Amniotic stem cell (primary cell): ENCODE measurements at regions not wholly inside any gene's neighbourhood (a gene's known extent, or its start where the extent isn't known, plus 50 kb on each side); places are given as distances from the start of the nearest gene placed in this dataset.

Experiments used
- DNase-seq: peaks from one replicate; lab custom pipeline; 2025; lab: John Stamatoyannopoulos, UW

DNA sequence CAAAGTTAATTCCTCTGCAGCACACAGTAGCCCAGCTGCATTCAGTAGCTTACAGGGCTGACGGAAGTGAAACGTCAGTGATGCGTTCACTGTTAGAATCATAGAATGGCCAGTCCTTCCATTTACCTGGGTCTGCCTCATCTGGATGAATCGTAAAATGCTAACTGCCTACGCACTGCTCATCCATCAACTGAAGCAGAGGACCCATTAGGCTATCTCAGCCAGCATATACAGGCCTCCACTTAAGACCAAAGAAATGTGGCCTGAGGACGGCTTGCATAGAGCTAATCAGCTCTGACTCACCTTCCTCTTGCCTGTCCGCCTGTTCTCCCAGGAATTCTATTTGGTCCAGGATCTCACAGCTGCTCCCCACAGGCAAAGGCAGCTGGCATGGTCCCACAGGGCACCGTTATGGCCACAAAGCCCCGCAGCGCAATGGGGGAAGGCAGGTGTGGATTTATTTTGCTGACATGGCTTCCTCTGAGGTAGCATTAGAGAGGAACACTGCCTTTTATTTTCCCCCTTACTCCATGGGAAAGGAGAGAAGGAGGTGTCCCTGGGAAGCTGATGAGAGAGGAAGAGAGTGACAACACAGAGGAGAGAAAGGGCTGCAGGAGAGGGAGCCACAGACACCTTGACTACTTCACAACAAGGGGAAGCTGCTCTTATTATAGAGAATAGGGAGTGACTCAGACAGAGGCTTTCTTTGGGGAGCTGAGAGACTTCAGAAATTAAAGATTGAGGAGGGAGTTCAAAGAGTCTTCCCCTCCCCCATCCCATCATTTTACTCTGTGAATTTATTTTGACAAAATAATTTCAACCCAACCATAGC is 177.6 kb downstream of the HHIPL2 start:
- no peak for DNase-seq

DNA sequence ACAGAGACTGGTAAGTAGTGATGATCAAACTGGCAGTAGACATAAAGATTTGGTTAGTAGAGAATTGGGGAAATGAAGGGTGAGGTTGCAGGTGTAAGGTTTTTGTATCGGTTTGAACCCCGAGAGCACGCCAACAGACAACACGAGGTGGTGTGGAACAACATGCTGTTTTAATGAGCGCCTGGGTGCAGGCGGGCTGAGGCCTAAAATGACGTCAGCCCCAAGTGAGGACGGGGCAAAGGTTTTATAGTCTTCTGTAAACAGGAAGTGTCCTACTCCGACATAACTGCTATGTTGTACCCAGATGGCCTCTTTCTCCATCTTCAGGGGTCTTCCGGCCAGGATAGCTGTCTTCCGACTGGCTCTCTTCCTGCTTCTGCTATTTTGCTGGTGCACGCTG is 178.8 kb downstream of the HHIPL2 start:
- no peak for DNase-seq

GRCh38 chr1:222358100-222358499 is 189.8 kb downstream of the HHIPL2 start:
- no peak for DNase-seq

DNA sequence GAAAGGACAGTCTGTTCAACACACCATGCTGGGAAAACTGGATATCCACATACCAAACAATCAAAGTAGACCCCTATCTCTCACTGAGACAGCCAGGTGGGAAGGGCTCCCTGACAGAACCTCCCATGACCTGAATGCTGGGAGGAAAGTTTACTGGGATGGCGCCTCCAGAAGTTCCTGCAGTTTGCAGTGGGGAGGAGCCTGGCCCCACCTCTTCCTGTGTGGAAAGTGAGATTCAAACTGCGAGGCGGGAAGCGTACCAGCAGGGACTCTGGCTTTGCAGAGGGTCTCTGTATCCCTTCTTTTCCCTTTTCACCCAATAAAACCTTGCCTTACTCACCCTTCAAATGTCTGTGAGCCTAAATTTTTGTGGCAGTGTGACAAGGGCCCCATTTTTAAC is 190.7 kb downstream of the HHIPL2 start:
- DNase-seq = no peak

DNA sequence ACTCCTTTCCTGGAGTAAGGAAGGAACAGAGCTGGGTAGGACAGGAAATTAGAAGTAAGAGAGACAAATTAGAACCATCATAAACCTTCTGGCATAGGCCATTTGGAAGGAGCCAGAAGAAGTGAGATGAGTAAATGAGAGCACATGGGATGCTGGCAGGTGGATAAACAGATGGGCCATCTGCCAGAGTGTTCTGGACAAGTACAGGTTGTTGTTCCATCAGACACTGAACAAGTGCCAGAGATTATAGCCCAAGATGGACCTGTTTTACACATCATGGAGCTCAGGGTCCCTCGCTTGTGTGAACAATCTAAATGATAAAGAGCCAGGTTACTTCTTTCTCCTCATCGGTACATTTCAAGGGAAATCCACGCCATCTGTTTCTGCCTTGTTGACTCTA is 200.3 kb downstream of the HHIPL2 start:
- DNase-seq = no peak

- no peak for DNase-seq
These were observed 200.9 kb downstream of the HHIPL2 start for GRCh38 chr1:222346955-222347354.

- no peak for DNase-seq
These were observed 208.4 kb downstream of the HHIPL2 start for GRCh38 chr1:222339376-222339947.

GRCh38 chr1:222335586-222335985 is 212.3 kb downstream of the HHIPL2 start:
- DNase-seq = no peak

DNA sequence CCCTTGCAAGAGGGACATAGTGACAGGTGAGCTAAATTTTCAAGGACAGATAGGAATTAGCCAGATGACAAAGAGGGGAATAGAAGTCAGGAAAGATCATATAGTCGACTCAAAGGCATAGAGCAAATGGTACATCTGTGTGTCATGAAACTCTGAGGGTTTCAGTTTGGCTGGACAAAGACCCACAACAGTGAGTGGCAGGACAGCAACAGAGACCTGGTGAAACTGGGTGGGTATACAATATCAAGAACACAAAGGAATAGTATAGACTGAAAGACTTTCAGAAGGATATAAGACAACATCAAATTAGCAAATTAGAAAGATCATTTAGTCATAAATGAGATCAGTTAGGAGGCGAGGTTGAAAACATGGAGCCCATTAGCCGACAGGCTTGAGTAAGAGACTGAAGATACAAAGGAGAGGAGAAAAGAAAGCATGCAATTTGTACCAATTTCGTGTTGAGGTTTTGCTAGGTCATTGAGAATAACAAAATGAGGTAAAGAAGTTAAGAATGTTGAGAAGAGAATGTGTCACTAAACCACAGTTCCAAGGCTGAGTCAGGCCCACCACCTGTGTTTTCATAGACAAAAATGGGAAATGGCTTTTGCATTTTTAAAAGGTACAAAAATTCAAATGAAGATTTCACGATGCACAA is 213.8 kb downstream of the HHIPL2 start:
- peak; percentile 8 for DNase-seq

DNA sequence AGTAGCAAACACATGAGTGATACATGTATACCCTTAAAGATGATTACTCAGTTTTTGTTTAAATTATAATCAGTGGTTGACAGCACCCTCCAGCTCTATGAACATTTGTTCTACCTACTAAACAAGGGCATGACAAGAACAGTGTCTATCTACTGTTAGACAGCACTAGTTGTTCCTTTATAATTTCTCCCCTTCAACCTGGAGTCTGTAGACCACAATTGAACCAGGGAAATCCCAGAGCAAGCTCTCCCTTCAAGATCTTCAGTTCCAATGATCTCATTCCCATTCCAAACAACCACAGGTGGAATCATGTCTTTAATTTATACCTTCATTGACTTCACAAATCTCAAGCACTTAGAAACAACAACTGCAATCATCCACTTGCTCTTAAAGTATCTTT is 216.1 kb downstream of the HHIPL2 start:
- no peak for DNase-seq

DNA sequence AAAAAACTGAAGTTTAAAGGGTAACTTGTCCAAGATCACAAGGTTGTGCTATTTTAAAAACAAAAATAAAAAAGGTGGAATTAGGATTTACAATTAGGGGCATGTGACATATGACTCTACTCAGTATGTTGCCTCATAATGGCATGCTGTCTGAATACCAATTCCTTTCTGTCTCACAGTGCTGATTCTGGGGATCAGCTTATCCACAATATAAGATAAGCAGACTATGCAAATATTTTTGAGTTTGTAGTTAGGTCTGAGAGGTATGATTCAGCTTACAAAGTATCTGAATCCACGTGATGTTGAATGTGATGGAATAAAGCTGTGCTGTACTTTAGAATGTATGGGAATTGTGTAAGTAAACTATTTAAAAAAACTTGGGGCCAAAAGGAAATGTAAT is 216.6 kb downstream of the HHIPL2 start:
- peak; percentile 83 for DNase-seq

DNA sequence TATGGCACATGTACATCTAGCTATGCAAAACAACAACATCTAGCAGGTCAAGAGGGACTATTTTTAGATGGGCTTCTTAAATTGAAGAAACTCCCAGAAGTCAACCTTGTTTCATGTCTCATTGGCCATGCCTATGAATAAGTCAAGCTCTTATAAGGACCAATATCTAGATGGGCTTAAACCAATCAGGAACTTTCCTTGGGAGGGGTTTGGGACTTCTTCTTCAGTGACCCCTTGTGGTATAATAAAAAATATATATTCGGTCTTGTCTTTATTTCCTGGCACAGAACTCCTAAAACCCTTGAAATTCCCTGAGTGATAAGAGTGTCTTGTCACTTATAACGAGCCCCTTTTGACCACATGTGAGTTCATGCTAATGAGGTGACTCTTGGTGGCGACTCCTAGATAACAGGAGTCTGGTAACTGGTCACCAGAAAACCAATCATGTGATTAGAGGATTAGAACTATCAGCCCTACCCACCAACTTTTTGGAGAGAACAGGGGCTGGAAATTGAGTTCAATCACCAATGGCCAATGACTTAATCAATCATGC is 218.3 kb downstream of the HHIPL2 start:
- no peak for DNase-seq

- no peak for DNase-seq
These were observed 221.2 kb downstream of the HHIPL2 start for GRCh38 chr1:222326710-222327036.

DNA sequence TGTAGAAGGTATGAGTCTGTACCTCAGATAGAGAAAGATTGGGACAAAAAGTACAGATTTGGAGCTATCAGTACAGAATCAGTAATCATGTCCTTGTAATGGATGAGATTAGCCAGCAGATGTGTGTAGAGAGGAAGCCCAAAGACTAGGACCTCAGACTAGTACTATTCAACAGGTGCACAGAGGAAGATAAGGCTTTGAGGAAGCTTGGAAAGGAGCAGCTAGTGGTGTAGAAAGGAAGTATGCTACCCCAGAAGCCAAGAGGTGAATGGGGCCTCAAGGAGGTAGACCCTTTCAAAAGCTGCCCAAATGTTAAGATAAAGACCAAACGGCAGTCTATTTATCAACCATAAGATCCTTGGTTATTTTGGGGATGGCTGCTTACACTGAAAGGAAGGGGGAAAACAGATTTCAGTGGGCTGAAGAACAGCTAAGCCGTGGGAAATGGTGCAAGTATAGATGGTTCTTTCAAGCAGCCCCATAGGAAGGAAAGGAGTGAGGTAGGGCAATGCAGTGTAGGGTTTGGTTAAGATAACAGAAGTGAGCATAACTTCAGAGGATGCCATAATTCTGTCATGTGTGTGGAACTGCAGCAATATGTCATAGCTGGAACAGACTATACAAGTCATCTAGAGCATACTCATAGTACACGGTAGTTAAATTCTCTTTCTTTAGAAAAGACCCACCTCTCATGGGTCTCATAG is 221.7 kb downstream of the HHIPL2 start:
- no peak for DNase-seq

DNA sequence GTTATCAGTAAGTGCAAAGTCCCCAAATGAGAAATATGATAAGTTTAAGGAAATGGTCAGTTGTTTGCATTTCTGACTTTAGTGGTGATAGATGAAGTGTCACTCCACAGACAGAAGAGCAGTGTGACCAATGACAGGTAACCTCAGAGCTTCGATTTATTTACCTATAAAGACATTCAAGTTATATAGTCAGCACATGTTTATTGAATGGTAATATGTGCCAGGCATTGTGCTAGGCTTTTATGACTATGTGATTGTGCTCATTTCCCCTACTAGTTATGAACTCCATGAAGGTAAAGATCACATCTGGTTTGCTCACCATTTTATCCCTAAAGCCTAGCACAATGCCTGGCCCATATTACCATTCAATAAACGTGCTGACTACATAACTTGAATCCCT is 222.4 kb downstream of the HHIPL2 start:
- DNase-seq = no peak

DNA sequence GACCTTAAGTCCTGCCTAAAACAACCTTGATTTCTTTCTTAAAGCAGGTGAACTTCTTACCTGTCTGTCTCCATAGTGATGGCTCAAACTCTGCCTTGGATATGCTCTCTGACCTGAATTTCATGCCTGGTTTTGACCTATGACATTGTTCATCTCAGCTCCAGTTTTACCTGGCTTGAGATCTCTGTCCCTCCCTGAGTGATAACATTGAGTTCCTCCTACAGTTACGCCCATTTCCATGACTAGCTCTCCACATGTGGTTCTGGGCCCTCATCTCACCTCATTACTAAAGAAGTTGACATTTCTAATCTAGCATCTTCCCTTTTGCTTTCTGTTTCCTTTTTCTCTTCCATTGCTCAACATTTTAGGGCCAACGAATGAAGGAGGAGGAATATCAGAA is 233.1 kb downstream of the HHIPL2 start:
- no peak for DNase-seq

GRCh38 chr1:222310836-222311235 is 237.1 kb downstream of the HHIPL2 start:
- DNase-seq = no peak

GRCh38 chr1:222307621-222308020 is 240.3 kb downstream of the HHIPL2 start:
- DNase-seq = no peak

DNA sequence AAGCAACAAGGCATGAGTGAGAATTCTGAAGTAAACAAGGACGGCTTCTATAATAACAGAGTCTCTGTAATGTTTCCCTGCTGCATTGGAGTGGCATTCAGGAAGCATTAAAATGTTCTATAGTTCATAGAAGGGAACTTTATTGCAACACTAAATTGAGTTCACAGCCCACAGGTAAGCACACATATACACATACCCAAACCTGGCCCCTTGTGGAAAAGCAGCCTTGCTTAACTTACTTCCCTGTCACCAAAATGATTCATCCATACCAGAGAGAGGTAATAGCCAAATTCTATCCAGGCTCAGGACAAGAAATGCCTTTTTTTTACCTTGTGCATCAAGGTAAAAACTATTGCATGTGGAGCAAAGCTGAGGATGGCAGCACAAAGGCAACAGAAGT is 241.4 kb downstream of the HHIPL2 start:
- no peak for DNase-seq

GRCh38 chr1:222306011-222306410 is 241.9 kb downstream of the HHIPL2 start:
- DNase-seq = no peak

DNA sequence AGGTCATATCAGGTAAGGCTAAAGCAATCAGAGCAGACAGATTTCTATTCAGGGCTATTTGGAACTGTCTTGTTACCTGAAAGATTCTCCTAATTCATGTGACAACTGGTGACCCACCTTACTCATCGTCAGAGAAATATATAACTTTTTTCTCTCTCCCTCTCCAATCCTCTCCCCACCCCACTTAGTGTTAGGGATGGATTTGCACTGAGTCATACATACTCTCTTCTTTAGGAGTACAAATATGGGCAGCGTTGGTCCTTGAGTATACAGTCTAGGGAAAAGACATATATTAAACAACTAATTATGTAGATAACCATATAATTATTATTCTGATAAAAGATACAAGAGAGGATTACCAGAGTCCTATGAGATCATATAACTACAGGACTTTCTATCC is 246.3 kb downstream of the HHIPL2 start:
- no peak for DNase-seq

GRCh38 chr1:222299524-222299923 is 248.4 kb downstream of the HHIPL2 start:
- no peak for DNase-seq

GRCh38 chr1:222290866-222291265 is 257.0 kb downstream of the HHIPL2 start:
- DNase-seq = no peak
